ENCODE measurements at regions not wholly inside any gene's neighbourhood (a gene's known extent, or its start where the extent isn't known, plus 50 kb on each side); places are given as distances from the start of the nearest gene placed in this dataset.

GRCh38 chr2:47274054-47274782 lies 94.9 kb upstream of the EPCAM start:
- no peak for DNase-seq (ENCODE audit: extremely low spot score)
- POLR2A ChIA-PET: no interaction called here
- CTCF ChIA-PET: interaction anchor here (1.1 to 3.4 kb wide), 8 partner anchors 8 to 122 kb away, joined by 3 to 31 read pairs (median 6); no protein-coding TSS in a partner anchor
- no peak for TF ChIP-seq CTCF (IDR thresholded peaks at IDR 0.05; ENCODE audit: control extremely low read depth, extremely low read depth, low read depth, missing control alignments)

GRCh38 chr2:47272905-47273758 lies 96.0 kb upstream of the EPCAM start:
- TF ChIP-seq CTCF (IDR thresholded peaks at IDR 0.05; ENCODE audit: control extremely low read depth, extremely low read depth, low read depth, missing control alignments): no peak
- ChIA-PET POLR2A (no interaction called here), CTCF (interaction anchor here (1.0 to 3.4 kb wide), 18 partner anchors 9 to 328 kb away, joined by 3 to 31 read pairs (median 4); no protein-coding TSS in a partner anchor)
- DNase-seq (ENCODE audit: extremely low spot score): no peak

- ChIA-PET POLR2A (no interaction called here), CTCF (interaction anchor here (0.7 to 3.4 kb wide), 25 partner anchors 10 to 336 kb away, joined by 3 to 31 read pairs (median 4); no protein-coding TSS in a partner anchor)
- TF ChIP-seq CTCF (IDR thresholded peaks at IDR 0.05; ENCODE audit: control extremely low read depth, extremely low read depth, low read depth, missing control alignments): peak; percentile 93
- DNase-seq (ENCODE audit: extremely low spot score): peak; percentile 90
Measured at GRCh38 chr2:47272031-47272864, 95.9 kb upstream of the CALM2 start.

GRCh38 chr2:47271054-47272000 lies 95.0 kb upstream of the CALM2 start:
- TF ChIP-seq CTCF (IDR thresholded peaks at IDR 0.05; ENCODE audit: control extremely low read depth, extremely low read depth, low read depth, missing control alignments): no peak
- DNase-seq (ENCODE audit: extremely low spot score): no peak
- POLR2A ChIA-PET: no interaction called here
- CTCF ChIA-PET: interaction anchor here (0.7 to 3.4 kb wide), 21 partner anchors 11 to 335 kb away, joined by 3 to 31 read pairs (median 4); no protein-coding TSS in a partner anchor

- no peak for DNase-seq (ENCODE audit: extremely low spot score)
- ChIA-PET POLR2A (no interaction called here), CTCF (interaction anchor here (0.8 to 2.3 kb wide), 4 partner anchors 10 to 86 kb away, joined by 3 to 18 read pairs (median 5); no protein-coding TSS in a partner anchor)
- no peak for TF ChIP-seq CTCF (IDR thresholded peaks at IDR 0.05; ENCODE audit: control extremely low read depth, extremely low read depth, low read depth, missing control alignments)
Measured at GRCh38 chr2:47270421-47270820, 94.1 kb upstream of the CALM2 start.

All from GM10248 (cell line).